Uterus (tissue), 2 donors: ENCODE measurements at regions not wholly inside any gene's neighbourhood (a gene's known extent, or its start where the extent isn't known, plus 50 kb on each side); places are given as distances from the start of the nearest gene placed in this dataset.

Source experiments
- CTCF ChIP-seq, 4 experiments: fragments of 200-600 bp in 2 of 4; fragments of 450-650 bp in 2 of 4; sonication (generic) in 2 of 4; IDR thresholded peaks; one replicate each; pipeline ENCODE4 v1.5.1; 2016 to 2019; ENCODE audit warnings: antibody characterized with exemption in 4 of 4, mild to moderate bottlenecking in 2 of 4, moderate library complexity in 1 of 4
- POLR2A ChIP-seq, 2 donors: fragments of 450-650 bp; IDR thresholded peaks; one replicate each; pipeline ENCODE4 v1.6.1; 2016; ENCODE audit warnings: antibody characterized with exemption in 2 of 2, mild to moderate bottlenecking in 1 of 2, moderate library complexity in 1 of 2

- no peak for TF ChIP-seq CTCF (IDR thresholded peaks at IDR 0.05)
- no peak for TF ChIP-seq POLR2A (IDR thresholded peaks at IDR 0.05)
Measured at GRCh38 chr12:20140751-20141150, 227.6 kb upstream of the PDE3A start.
